Cardiac septum (tissue), 1 donor: ENCODE measurements at regions not wholly inside any gene's neighbourhood (a gene's known extent, or its start where the extent isn't known, plus 50 kb on each side); places are given as distances from the start of the nearest gene placed in this dataset.
"Not testable (repeated sequence)": the region's sequence is repeated elsewhere in the genome, so short reads cannot be mapped to it uniquely, and the experiment has no call there.

Experiments
- DNase-seq: peaks from one replicate; pipeline ENCODE4 v3.0.0-alpha.2; 2020; ENCODE audit warnings: low spot score
- intact Hi-C: fragments of 100-400 bp; cut with DNase I; formaldehyde crosslinking; loops from one replicate; pipeline ENCODE4 v1.14.0; 2022
- donor health status: DM: no; HTN: no; CAD: no.

- intact Hi-C loops: no loop called here
Measured at GRCh38 chr14:106662936-106663550, 1136.7 kb downstream of the TMEM121 start.

GRCh38 chr14:106663805-106664410, 1137.5 kb downstream of the TMEM121 start:
- intact Hi-C loops, DNase-seq: not testable (repeated sequence)

More at GRCh38 chr14:106662936-106663550, 1136.7 kb downstream of the TMEM121 start:
- no peak for DNase-seq

GRCh38 chr14:106665814-106666213, 1139.4 kb downstream of the TMEM121 start:
- DNase-seq: no peak
- intact Hi-C loops: no loop called here

GRCh38 chr14:106666341-106666740, 1140.0 kb downstream of the TMEM121 start:
- intact Hi-C loops: no loop called here
- DNase-seq: no peak

- no peak for DNase-seq
- intact Hi-C loops: no loop called here
Measured at GRCh38 chr14:106670011-106670410, 1143.6 kb downstream of the TMEM121 start.

GRCh38 chr14:106674093-106674492, 1147.7 kb downstream of the TMEM121 start:
- intact Hi-C loops, DNase-seq: not testable (repeated sequence)

GRCh38 chr14:106674509-106675125, 1148.2 kb downstream of the TMEM121 start:
- DNase-seq, intact Hi-C loops: not testable (repeated sequence)

- intact Hi-C loops, DNase-seq: not testable (repeated sequence)
Measured at GRCh38 chr14:106675716-106676115, 1149.3 kb downstream of the TMEM121 start.

- no peak for DNase-seq
- intact Hi-C loops: no loop called here
Measured at GRCh38 chr14:106679776-106680175, 1153.4 kb downstream of the TMEM121 start.

- intact Hi-C loops: no loop called here
- no peak for DNase-seq
Measured at GRCh38 chr14:106681161-106681560, 1154.8 kb downstream of the TMEM121 start.

GRCh38 chr14:106681568-106681967, 1155.2 kb downstream of the TMEM121 start:
- intact Hi-C loops: no loop called here
- DNase-seq: no peak

GRCh38 chr14:106683631-106684030, 1157.2 kb downstream of the TMEM121 start:
- DNase-seq: no peak
- intact Hi-C loops: no loop called here

- intact Hi-C loops: no loop called here
- DNase-seq: no peak
Measured at GRCh38 chr14:106686533-106686932, 1160.2 kb downstream of the TMEM121 start.

- no peak for DNase-seq
- intact Hi-C loops: no loop called here
Measured at GRCh38 chr14:106690333-106690891, 1164.0 kb downstream of the TMEM121 start.

GRCh38 chr14:106691601-106692291, 1165.4 kb downstream of the TMEM121 start:
- DNase-seq: no peak
- intact Hi-C loops: no loop called here

GRCh38 chr14:106694638-106695393, 1168.4 kb downstream of the TMEM121 start:
- DNase-seq: no peak
- intact Hi-C loops: no loop called here

GRCh38 chr14:106698620-106699267, 1172.4 kb downstream of the TMEM121 start:
- DNase-seq, intact Hi-C loops: not testable (repeated sequence)

GRCh38 chr14:106703651-106704050, 1177.3 kb downstream of the TMEM121 start:
- intact Hi-C loops: not testable (repeated sequence)

GRCh38 chr14:106706488-106706887, 1180.1 kb downstream of the TMEM121 start:
- intact Hi-C loops, DNase-seq: not testable (repeated sequence)

More at GRCh38 chr14:106703651-106704050, 1177.3 kb downstream of the TMEM121 start:
- not testable (repeated sequence) for DNase-seq
